Keratinocyte (primary cell): ENCODE measurements at regions not wholly inside any gene's neighbourhood (a gene's known extent, or its start where the extent isn't known, plus 50 kb on each side); places are given as distances from the start of the nearest gene placed in this dataset.

Experiments
- EZH2 ChIP-seq: IDR thresholded peaks from one replicate; pipeline ENCODE4 v1.6.1; 2012; ENCODE audit warnings: inconsistent platforms, mild to moderate bottlenecking, low read length, moderate library complexity
- TF ChIP-seq, protein P1 (sequence below), 3 experiments: IDR thresholded peaks in 1 of 3; conservative IDR thresholded peaks in 1 of 3; optimal IDR thresholded peaks in 1 of 3; 2 replicates in 2 of 3; 3 replicates in 1 of 3; pipeline versions ENCODE3 to v1.5.1; 2011; ENCODE audit warnings: low read length in 3 of 3, mild to moderate bottlenecking in 3 of 3, moderate library complexity in 2 of 3, control low read depth in 1 of 3, inconsistent platforms in 1 of 3; ENCODE audit not compliant: insufficient read depth in 2 of 3; ENCODE audit errors: extremely low read depth in 1 of 3

DNA sequence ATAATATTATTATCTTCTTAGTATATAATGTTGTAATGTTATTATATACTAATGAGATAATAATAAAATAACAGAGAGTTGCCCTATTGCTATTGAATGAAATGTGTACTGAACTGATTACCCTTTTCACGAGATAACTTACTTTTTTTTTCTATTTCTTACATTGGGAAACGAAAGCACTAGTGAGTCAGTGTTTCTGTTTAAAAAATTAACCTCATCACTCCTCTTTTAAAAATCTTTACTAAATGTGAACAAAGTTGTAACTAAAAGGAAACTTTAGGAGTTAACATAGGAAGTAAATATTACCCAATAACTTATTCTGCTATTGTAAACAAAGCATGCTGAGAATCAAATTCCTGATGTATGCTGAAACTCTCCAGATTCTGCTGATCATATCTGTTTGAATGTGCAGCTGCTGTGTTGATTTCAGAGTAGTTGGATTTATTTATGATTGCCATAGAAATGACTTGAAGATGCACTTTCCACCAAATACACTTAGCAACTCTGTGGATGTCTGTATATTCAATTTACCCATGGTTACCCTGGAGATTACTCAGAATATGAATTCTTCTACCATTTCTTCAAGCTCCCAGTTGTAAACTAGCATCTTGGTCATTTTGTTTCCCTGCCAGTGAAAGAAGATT, 523.4 kb downstream of the TENT5A start:
- no peak for TF ChIP-seq EZH2
- TF ChIP-seq, protein P1, sequence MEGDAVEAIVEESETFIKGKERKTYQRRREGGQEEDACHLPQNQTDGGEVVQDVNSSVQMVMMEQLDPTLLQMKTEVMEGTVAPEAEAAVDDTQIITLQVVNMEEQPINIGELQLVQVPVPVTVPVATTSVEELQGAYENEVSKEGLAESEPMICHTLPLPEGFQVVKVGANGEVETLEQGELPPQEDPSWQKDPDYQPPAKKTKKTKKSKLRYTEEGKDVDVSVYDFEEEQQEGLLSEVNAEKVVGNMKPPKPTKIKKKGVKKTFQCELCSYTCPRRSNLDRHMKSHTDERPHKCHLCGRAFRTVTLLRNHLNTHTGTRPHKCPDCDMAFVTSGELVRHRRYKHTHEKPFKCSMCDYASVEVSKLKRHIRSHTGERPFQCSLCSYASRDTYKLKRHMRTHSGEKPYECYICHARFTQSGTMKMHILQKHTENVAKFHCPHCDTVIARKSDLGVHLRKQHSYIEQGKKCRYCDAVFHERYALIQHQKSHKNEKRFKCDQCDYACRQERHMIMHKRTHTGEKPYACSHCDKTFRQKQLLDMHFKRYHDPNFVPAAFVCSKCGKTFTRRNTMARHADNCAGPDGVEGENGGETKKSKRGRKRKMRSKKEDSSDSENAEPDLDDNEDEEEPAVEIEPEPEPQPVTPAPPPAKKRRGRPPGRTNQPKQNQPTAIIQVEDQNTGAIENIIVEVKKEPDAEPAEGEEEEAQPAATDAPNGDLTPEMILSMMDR (optimal IDR thresholded peaks at IDR 0.05 in 1 of 3, IDR thresholded peaks at IDR 0.05 in 1 of 3, conservative IDR thresholded peaks at IDR 0.05 in 1 of 3; ENCODE audit: extremely low read depth in 1 of 3, insufficient read depth in 2 of 3, low read length in 3 of 3), result no peak
